SHP77 (cell line): ENCODE measurements at regions not wholly inside any gene's neighbourhood (a gene's known extent, or its start where the extent isn't known, plus 50 kb on each side); places are given as distances from the start of the nearest gene placed in this dataset.

Source experiments
- DNase-seq, 2 experiments: peaks; one replicate each; lab custom pipeline; 2025; lab: John Stamatoyannopoulos, UW

DNA sequence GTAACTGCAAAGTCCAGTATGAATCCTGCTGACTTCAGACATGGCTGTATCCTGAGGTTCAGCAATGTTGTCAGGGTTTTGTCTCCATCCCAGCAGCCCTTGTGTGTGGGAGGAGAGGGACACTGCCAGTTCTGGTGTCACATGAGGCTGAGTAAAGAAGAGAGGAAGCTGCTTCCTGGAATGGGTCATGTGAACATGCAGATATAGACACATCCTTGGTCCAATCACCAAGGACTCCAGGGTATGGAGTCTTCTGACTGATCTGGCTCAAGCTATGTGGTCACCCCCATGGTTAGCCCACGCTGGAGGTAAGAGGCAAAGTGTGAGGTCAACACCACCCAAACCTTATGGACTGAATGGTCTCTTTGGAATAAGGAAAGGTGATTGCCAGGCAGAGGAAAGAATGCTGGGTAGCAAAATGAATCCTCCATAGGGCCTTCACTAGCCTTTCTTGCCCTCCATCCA lies 134.4 kb upstream of the SLC1A4 start:
- DNase-seq: no peak

- peak; percentile 43 to 55 for DNase-seq
Observed at GRCh38 chr2:64857581-64858471, 131.4 kb upstream of the SLC1A4 start.

GRCh38 chr2:64858541-64859311 lies 130.5 kb upstream of the SLC1A4 start:
- DNase-seq: peak in 1 of 2 experiments; percentile 16

GRCh38 chr2:64859312-64860212 lies 129.6 kb upstream of the SLC1A4 start:
- peak; percentile 83 to 86 for DNase-seq

DNA sequence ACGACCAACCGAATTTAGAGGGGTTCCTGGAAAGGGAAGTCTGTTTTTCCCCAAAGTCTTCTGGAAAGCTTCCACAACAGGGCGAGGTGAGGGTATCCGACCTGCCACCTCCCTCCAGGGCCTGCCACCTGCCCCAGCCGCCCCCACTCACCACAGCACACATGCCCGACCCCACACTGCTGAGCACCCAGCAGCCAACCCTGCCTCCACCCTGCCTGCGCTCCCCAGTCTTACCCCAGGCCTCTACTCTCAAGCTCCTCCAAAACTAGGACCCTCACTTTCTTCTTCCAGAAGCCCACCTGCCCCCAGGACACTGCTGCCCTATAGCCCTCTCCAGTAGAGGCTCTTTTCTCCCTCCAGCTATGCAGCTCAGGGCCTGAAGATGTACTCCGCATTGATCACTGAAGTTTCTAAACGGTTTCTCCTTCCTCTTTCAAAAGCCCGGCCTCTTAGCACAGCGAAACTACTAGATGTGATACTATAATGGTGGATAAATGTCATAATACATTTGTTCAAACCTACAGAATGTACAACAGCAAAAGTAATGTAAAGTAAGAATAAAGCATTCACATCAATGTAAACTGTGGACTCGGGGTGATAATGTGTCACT lies 128.8 kb upstream of the SLC1A4 start:
- no peak for DNase-seq

DNA sequence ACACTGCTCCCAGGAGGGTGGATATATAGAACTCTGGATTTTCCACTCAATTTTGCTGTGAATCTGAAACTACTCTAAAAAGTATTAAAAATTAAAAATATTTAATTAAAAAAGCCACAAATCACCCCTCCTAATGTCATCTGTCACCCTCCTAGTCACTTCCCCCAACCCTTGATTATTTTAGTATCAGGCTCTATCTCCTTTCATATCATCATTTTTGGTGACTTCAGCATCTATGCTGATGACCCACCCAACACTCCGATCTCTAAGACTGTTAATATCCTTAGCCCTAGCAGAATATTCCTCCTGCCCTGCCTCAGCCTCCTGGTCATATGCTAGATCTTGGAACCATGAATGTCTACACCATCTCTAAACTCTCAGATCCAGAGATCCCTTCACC lies 128.3 kb upstream of the SLC1A4 start:
- DNase-seq: no peak

GRCh38 chr2:64861452-64862397 lies 127.5 kb upstream of the SLC1A4 start:
- DNase-seq: no peak

DNA sequence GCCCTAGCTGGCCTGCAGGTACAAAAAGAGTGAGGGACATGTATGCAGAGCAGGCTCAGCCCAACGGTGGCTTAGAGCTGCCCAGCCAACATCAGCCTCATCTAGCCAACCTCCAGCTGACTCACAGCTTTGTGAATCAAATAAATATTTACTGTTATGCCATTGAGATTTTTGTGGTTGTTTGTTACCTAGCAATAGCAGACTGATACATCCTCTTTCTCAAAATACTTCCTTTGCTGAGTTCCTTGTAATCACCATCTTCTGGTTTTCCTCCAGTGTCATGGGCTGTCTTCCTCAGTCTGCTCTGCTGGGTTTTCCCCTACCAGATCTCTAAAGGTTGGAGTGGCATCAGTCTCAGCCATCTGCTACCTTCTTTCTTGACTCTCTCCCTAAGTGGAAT lies 126.6 kb upstream of the SLC1A4 start:
- DNase-seq: no peak

GRCh38 chr2:64863097-64863820 lies 125.9 kb upstream of the SLC1A4 start:
- DNase-seq: no peak

GRCh38 chr2:64865073-64865830 lies 123.9 kb upstream of the SLC1A4 start:
- DNase-seq: peak; percentile 29 to 55

GRCh38 chr2:64865831-64866345 lies 123.3 kb upstream of the SLC1A4 start:
- DNase-seq: no peak

DNA sequence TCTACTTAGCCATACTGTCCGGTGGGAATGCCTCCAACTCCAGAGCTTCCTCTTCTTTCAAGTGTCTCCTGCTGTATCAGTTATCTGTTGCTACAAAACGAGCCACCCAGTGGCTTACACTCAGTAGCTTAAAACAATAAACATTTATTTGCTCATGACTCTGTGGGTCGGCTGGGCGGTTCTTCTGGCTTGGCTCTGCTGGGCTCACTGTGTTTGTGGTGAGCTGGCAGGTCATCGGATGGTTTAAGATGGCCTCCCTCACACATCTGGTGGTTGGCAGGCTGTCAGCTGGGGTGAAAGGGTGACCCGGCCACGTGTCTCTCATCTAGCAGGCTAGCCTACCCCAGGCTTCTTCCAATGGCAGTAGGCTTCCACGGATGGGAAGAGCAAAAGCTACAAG lies 122.4 kb upstream of the SLC1A4 start:
- no peak for DNase-seq

DNA sequence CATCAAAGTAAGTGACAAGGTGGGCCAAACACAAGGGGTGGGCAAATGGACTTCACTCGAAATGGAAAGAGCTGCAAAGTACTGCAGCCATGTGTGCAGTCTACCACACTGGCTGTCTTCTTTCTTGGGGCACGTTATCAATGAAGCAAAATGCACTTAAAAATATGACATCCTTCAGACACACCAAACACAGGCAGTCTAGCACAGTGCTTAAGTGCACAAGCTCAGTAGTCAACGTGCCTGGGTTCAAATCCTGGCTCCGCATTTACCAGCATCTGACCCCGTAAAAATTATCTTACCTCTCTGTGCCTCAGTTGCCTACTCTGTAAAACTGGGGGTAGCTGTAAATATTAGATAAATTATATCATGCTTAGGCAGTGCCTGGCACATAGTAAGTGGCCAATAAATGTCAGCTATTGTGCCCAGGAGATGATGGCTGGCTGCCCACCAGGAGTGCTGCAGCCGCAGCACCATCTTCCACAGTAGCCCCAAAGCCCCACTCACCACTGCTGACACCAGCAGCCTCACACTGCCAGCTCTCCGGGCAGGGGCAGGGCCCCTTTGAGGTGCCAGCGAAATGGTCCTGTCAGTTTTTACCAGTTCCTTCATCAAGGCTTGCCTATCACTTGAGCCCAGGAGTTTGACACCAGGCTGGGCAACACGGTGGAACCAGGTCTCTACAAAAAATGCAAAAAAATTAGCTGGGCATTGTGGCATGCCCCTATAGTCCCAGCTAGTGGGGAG lies 121.8 kb upstream of the SLC1A4 start:
- no peak for DNase-seq

- no peak for DNase-seq
Observed at GRCh38 chr2:64869126-64869525, 120.1 kb upstream of the SLC1A4 start.

GRCh38 chr2:64873472-64873924 lies 115.7 kb upstream of the SLC1A4 start:
- DNase-seq: peak; percentile 61 to 63

- DNase-seq: no peak
Observed at GRCh38 chr2:64874593-64874992, 114.6 kb upstream of the SLC1A4 start.

DNA sequence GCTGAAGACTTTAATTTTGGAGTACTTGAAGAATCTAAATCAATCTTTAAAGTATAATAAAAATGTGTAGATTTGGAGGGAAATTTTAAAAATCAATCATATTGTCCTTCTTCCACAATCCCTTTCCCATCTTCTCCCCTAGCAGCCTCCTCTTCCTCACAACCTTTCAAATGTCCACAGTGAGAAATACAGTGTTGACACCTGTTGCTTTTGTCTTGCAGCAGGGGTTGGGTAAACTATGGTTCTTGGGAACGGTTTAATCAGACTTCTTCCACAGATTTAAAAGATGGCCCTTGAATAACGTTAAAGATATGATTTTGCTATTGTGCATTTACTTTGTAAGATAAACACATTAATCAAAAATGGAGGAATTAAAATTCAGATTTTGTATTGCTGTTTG lies 113.8 kb upstream of the SLC1A4 start:
- DNase-seq: no peak

DNA sequence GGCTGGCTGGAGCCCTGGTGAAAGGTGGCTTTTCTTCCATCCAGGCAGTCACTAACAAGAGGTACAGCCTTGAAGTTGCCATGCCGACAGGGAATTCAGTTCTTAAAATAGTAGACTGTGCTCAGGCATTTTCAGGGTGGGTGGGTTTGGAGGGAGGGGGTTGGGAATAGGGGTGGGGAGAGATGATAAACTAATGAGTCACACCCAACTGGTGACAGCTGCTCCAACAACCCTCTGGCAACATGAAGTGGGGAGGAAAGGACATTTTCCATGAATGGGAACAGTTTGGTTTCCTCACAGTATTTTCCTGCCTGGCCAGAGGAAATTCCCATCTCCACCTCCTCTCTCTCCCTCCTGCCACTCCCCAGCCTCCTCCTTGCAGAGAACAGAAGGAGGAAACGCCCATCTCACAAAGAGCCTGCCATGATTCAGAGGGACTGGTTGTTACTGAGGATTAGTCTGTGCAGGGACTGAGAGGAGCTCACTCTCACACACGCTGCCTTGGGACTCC lies 113.0 kb upstream of the SLC1A4 start:
- DNase-seq: peak in 1 of 2 experiments; percentile 35
